Transverse colon (tissue), 4 donors: ENCODE measurements at regions not wholly inside any gene's neighbourhood (a gene's known extent, or its start where the extent isn't known, plus 50 kb on each side); places are given as distances from the start of the nearest gene placed in this dataset.
"Not testable (repeated sequence)": the region's sequence is repeated elsewhere in the genome, so short reads cannot be mapped to it uniquely, and the experiment has no call there.

Experiments
- POLR2A ChIP-seq: fragments of 450-650 bp; IDR thresholded peaks from one replicate; pipeline ENCODE4 v1.6.1; 2016; ENCODE audit warnings: antibody characterized with exemption, mild to moderate bottlenecking, moderate library complexity
- POLR2AphosphoS5 ChIP-seq, 3 donors: sonication (generic); formaldehyde crosslinking; IDR thresholded peaks; one replicate each; pipeline ENCODE4 v1.6.1; 2016; ENCODE audit warnings: antibody characterized with exemption in 3 of 3
- TF ChIP-seq, protein P1 (sequence below), 5 experiments: fragments of 200-600 bp in 3 of 5; fragments of 450-650 bp in 2 of 5; sonication (generic) in 3 of 5; IDR thresholded peaks; 1 replicate in 2 of 5; 2 replicates in 3 of 5; pipeline ENCODE4 v1.5.1; 2016 to 2017; ENCODE audit warnings: antibody characterized with exemption in 5 of 5, inconsistent platforms in 3 of 5, mild to moderate bottlenecking in 2 of 5, moderate library complexity in 1 of 5

DNA sequence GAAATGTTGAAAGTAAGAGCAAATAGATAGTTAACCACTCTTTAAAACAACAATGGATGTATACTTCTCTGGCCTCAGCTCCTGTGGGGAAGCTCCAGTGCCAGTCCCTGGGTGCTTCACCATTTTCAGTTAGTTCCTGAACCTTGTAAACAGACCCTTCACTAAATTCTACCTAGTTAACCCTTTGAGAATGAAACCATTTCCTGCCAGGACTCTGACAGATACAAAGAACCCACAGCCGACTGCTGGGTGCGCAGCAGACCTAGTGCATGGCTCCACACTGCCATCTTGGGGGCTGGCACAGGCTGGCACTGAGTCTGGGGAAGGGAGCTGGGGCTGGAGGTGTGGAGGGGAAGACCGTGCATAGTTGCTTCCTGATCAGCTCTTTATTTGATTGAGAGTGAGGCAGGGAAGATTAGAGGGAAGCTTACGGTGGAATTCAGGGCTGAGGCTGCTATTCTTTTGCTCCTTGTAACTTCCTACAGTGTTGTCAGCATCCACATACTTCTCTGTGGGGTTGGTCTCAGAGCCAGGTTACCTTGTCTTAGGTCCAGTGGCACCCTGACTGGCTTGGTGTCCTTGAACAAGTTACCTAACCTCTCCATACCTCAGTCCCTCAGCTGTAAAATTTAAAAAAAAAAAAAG is 62.3 kb upstream of the TP53BP2 start:
- TF ChIP-seq POLR2AphosphoS5 (IDR thresholded peaks at IDR 0.05); POLR2A: not testable (repeated sequence)
- TF ChIP-seq, protein P1, sequence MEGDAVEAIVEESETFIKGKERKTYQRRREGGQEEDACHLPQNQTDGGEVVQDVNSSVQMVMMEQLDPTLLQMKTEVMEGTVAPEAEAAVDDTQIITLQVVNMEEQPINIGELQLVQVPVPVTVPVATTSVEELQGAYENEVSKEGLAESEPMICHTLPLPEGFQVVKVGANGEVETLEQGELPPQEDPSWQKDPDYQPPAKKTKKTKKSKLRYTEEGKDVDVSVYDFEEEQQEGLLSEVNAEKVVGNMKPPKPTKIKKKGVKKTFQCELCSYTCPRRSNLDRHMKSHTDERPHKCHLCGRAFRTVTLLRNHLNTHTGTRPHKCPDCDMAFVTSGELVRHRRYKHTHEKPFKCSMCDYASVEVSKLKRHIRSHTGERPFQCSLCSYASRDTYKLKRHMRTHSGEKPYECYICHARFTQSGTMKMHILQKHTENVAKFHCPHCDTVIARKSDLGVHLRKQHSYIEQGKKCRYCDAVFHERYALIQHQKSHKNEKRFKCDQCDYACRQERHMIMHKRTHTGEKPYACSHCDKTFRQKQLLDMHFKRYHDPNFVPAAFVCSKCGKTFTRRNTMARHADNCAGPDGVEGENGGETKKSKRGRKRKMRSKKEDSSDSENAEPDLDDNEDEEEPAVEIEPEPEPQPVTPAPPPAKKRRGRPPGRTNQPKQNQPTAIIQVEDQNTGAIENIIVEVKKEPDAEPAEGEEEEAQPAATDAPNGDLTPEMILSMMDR (IDR thresholded peaks at IDR 0.05), result peak in 3 of 5 experiments; percentile 24 to 30 (median 29)
